Left kidney (tissue), 1 donor: ENCODE measurements at regions not wholly inside any gene's neighbourhood (a gene's known extent, or its start where the extent isn't known, plus 50 kb on each side); places are given as distances from the start of the nearest gene placed in this dataset.
"Not testable (repeated sequence)": the region's sequence is repeated elsewhere in the genome, so short reads cannot be mapped to it uniquely, and the experiment has no call there.

Experiments used
- DNase-seq: peaks from one replicate; pipeline ENCODE4 v3.0.0-alpha.2; 2013

GRCh38 chr1:242623756-242624155 is 99.3 kb upstream of the PLD5 start:
- DNase-seq = no peak

- no peak for DNase-seq
These were observed 98.6 kb upstream of the PLD5 start for GRCh38 chr1:242623119-242623518.

GRCh38 chr1:242613266-242613815 is 88.8 kb upstream of the PLD5 start:
- DNase-seq = no peak

- no peak for DNase-seq
These were observed 85.7 kb upstream of the PLD5 start for GRCh38 chr1:242610209-242610608.

- DNase-seq = no peak
These were observed 81.0 kb upstream of the PLD5 start for GRCh38 chr1:242605521-242605920.

GRCh38 chr1:242602001-242602400 is 77.5 kb upstream of the PLD5 start:
- no peak for DNase-seq

- DNase-seq = not testable (repeated sequence)
These were observed 69.3 kb upstream of the PLD5 start for GRCh38 chr1:242593756-242594155.

- no peak for DNase-seq
These were observed 61.8 kb upstream of the PLD5 start for GRCh38 chr1:242586360-242586680.

GRCh38 chr1:242585616-242586359 is 61.3 kb upstream of the PLD5 start:
- no peak for DNase-seq

- DNase-seq = no peak
These were observed 58.2 kb upstream of the PLD5 start for GRCh38 chr1:242582669-242583068.

- DNase-seq = no peak
These were observed 55.2 kb upstream of the PLD5 start for GRCh38 chr1:242579528-242580235.
